GM23248 (cell line): ENCODE measurements at regions not wholly inside any gene's neighbourhood (a gene's known extent, or its start where the extent isn't known, plus 50 kb on each side); places are given as distances from the start of the nearest gene placed in this dataset.

Experiments
- EZH2 ChIP-seq: fragments of 200-600 bp; sonication (generic); IDR thresholded peaks from 2 replicates; pipeline ENCODE4 v1.6.1; 2018; ENCODE audit warnings: antibody characterized with exemption, mild to moderate bottlenecking; ENCODE audit not compliant: insufficient read depth, poor library complexity, severe bottlenecking
- EZH2phosphoT487 ChIP-seq: fragments of 200-600 bp; sonication (generic); IDR thresholded peaks from 2 replicates; pipeline ENCODE4 v1.6.1; 2018; ENCODE audit warnings: antibody characterized with exemption, moderate library complexity, mild to moderate bottlenecking, low read depth; ENCODE audit not compliant: insufficient read depth

DNA sequence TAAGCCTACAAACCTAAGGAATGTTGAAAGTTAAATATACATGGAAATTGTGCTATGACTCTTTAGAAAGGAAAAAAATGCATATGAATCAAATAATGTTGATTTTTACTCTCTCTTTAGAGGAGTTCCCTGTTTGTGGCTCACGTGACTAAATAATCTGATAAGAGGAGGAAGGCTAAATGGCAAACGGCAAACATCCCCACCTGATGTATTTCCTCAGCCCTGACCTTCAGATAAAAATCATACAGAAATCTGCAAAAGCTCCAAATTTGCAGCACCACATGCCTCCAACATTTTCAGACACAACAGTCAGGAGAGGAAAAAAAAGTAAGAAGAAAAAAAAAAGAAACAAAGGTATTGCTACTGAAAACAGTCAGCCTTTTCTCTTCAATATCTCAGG lies 423.0 kb upstream of the PSMD7 start:
- TF ChIP-seq EZH2 (no peak), EZH2phosphoT487 (no peak)
